Chondrocyte (in vitro differentiated cells): ENCODE measurements at regions not wholly inside any gene's neighbourhood (a gene's known extent, or its start where the extent isn't known, plus 50 kb on each side); places are given as distances from the start of the nearest gene placed in this dataset.

Source experiments
- DNase-seq: peaks from one replicate; pipeline ENCODE4 v3.0.0; 2021; ENCODE audit warnings: mixed read lengths, low spot score
- H3K27ac Mint-ChIP-seq: one replicate; pipeline ENCODE4 v1.8.0; 2021; ENCODE audit warnings: mild to moderate bottlenecking, moderate library complexity, mixed read lengths; ENCODE audit not compliant: unreplicated experiment
- H3K27me3 Mint-ChIP-seq: 2 replicates; pipeline ENCODE4 v1.8.0; 2021; ENCODE audit warnings: low read depth, mixed read lengths
- H3K36me3 Mint-ChIP-seq: 2 replicates; pipeline ENCODE4 v1.8.0; 2021; ENCODE audit warnings: low read depth, mixed read lengths
- H3K4me1 Mint-ChIP-seq: 2 replicates; pipeline ENCODE4 v1.8.0; 2021; ENCODE audit warnings: low read depth, mild to moderate bottlenecking, mixed read lengths
- H3K4me3 Mint-ChIP-seq: one replicate; pipeline ENCODE4 v1.8.0; 2021; ENCODE audit warnings: mild to moderate bottlenecking, moderate library complexity, mixed read lengths; ENCODE audit not compliant: unreplicated experiment
- H3K9me3 Mint-ChIP-seq: 2 replicates; pipeline ENCODE4 v1.8.0; 2021; ENCODE audit warnings: low read depth, mixed read lengths
- TF ChIP-seq, protein P1 (sequence below): fragments of 200-600 bp; sonication (generic); IDR thresholded peaks from 2 replicates; pipeline ENCODE4 v1.5.0; 2021; ENCODE audit warnings: antibody characterized with exemption, mild to moderate bottlenecking, moderate library complexity

DNA sequence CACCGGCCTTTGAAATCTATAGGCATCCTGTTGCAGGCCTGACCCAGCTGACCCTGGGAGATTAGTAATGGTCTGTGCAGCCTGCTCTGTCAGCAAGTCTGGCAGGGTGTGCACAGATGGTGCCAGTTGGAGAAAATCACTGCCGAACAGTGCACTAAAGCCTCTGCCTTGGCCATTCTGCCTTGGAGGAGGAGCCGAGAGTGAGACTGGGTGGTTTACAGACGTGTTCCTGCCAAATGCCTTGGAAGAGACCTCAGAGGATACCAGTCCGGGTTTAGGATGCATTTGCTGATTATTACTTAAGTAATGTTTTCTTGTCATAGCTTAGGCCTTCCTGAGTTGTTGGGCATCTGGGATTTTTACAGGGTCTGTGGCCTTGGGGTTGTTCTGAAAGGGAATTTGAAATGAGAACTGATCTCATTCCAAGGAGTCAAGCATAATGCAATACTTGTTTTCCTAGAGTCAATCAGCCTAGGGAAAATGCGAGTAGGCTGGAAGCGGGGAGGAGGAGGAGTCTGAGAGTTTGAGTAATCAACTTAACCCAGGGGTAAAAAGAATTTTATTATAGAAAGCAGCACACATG lies 292.1 kb downstream of the SOX4 start:
- H3K9me3 Mint-ChIP-seq = no peaks in the 10 kb centered on the region
- H3K27ac Mint-ChIP-seq = no peak overlapping the region
- no peak for DNase-seq
- TF ChIP-seq, protein P1, sequence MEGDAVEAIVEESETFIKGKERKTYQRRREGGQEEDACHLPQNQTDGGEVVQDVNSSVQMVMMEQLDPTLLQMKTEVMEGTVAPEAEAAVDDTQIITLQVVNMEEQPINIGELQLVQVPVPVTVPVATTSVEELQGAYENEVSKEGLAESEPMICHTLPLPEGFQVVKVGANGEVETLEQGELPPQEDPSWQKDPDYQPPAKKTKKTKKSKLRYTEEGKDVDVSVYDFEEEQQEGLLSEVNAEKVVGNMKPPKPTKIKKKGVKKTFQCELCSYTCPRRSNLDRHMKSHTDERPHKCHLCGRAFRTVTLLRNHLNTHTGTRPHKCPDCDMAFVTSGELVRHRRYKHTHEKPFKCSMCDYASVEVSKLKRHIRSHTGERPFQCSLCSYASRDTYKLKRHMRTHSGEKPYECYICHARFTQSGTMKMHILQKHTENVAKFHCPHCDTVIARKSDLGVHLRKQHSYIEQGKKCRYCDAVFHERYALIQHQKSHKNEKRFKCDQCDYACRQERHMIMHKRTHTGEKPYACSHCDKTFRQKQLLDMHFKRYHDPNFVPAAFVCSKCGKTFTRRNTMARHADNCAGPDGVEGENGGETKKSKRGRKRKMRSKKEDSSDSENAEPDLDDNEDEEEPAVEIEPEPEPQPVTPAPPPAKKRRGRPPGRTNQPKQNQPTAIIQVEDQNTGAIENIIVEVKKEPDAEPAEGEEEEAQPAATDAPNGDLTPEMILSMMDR = no peak
- peaks cover 18% of the 10 kb centered on the region for H3K4me1 Mint-ChIP-seq
- no peaks in the 10 kb centered on the region for H3K27me3 Mint-ChIP-seq
- no peak overlapping the region for H3K4me3 Mint-ChIP-seq
- peaks cover 2% of the 10 kb centered on the region for H3K36me3 Mint-ChIP-seq

DNA sequence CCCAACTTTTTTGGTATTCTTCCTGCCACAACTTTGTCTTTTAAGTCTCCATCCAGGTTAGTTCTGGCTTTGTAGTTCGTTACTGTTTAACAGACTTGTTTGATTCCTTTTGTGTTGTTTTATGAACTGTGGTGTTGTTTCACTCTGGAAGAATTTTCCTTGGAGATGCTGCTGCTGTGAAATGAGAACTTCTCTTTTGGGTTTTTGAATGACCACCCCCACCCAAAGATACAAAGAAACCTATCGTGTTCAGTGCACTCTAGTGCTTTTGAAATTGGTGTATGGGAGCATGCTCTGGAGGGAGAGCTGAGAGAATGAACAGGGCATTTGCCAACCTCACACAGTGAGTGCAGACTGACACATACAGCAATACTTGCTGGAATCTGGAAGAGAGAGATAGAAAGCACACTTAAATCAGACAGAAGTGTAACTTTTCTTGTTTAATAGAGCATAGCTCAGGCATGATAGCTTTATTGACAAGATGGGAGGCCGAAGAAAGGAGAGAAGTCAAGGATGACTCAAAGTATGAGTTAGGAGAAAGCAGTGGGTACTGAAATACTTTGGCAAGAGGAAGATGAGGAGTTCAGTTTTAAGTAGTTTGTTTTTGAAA lies 293.1 kb downstream of the SOX4 start:
- no peak for DNase-seq
- Mint-ChIP-seq H3K9me3 (no peaks in the 10 kb centered on the region), H3K4me1 (peaks cover 11% of the 10 kb centered on the region), H3K27me3 (no peaks in the 10 kb centered on the region), H3K4me3 (no peak overlapping the region), H3K36me3 (peaks cover 2% of the 10 kb centered on the region), H3K27ac (no peak overlapping the region)
- TF ChIP-seq, protein P1 = no peak

DNA sequence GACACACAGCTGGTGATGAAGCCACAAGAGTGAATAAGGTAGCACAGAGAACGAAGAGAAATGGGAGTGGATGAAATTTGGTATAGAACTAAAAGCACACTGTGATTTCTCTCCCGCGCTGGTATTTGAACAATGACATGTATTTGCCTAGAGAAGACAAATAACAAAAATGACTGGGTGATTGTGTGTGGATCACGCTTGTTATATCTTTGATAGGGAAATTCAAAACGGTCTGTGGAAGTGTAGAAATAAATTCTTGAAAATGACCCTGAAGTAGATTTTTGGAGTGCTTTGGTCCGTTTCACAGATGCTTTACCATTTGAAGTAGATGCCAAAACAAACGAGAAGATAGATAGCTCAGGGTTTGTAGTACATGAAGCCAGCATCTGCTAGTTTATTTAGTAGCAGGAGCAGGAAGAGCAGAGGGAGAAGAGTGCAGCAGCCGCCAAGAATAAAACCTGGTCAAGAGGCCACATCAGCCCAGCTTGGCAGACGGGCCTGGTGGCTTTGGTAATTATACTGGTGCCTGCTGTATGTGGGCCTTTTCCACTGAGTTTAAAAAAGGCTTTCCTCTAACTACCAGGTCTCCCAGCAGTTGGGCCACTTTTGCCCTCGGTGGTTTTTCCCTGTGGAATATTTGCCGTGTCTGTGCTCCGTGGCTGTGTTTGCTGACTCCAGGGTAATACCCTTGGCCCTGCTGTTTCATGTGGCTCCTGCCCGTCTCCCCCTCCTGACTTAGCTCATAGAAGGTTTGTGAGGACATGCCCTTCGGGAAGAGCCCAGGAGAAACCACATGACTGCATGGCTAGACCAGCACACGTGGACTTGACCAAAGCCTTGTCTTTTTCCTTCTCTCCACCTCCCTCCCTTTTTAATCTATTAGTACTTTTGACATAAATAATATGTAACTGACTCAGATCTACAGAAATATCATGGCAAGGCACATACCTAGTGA lies 294.0 kb downstream of the SOX4 start:
- TF ChIP-seq, protein P1 = no peak
- H3K4me3 Mint-ChIP-seq = no peak overlapping the region
- no peak overlapping the region for H3K27ac Mint-ChIP-seq
- H3K9me3 Mint-ChIP-seq = no peaks in the 10 kb centered on the region
- no peaks in the 10 kb centered on the region for H3K27me3 Mint-ChIP-seq
- DNase-seq = no peak
- H3K36me3 Mint-ChIP-seq = peaks cover 2% of the 10 kb centered on the region
- H3K4me1 Mint-ChIP-seq = peaks cover 11% of the 10 kb centered on the region

DNA sequence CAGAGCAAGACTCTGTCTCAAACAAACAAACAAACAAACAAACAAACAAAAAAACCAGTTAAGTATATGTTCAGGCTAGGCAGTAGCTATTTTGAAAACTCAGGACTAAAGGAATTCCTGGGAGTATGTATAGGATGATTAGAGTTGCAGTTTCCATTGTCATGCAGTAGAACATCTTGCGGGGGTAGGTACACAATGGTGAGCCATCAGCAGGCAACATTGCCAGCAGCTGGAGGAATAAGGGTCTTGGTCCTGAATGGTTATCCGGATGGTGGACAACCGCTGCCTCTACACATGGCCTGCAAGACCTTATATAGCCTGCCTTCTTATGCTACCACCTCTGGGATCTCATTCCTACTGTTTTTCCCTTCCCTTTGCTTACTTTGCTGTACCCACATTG lies 297.5 kb downstream of the SOX4 start:
- Mint-ChIP-seq H3K27ac (no peak overlapping the region), H3K4me1 (no peaks in the 10 kb centered on the region), H3K27me3 (no peaks in the 10 kb centered on the region), H3K9me3 (no peaks in the 10 kb centered on the region), H3K36me3 (no peaks in the 10 kb centered on the region), H3K4me3 (no peak overlapping the region)
- DNase-seq = no peak
- TF ChIP-seq, protein P1 = no peak

DNA sequence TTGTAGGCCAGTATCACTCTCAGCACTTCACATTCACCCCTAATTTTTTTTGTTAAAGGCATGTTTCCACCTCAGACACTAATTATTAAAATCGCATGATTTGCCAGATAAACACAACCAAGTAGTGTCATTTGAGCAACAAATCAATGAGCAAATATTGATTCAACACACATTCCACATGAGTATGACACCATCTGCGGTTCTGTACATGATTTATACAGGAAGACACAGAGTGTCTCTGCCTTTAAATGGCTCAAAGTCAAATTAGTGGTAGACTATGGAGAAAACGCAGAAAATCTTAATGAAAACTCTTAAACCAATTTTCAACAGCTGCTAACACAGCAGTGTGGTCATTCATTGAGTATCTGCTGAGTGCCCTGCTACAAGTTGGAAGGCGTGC lies 300.2 kb downstream of the SOX4 start:
- H3K27ac Mint-ChIP-seq = no peak overlapping the region
- DNase-seq = no peak
- H3K36me3 Mint-ChIP-seq = no peaks in the 10 kb centered on the region
- TF ChIP-seq, protein P1 = no peak
- no peaks in the 10 kb centered on the region for H3K9me3 Mint-ChIP-seq
- H3K4me1 Mint-ChIP-seq = peaks cover 10% of the 10 kb centered on the region
- H3K4me3 Mint-ChIP-seq = no peak overlapping the region
- no peaks in the 10 kb centered on the region for H3K27me3 Mint-ChIP-seq
